Activated CD8-positive, alpha-beta memory T cell treated with anti-CD3 and anti-CD28 coated beads for 24 hours (primary cell): ENCODE measurements at regions not wholly inside any gene's neighbourhood (a gene's known extent, or its start where the extent isn't known, plus 50 kb on each side); places are given as distances from the start of the nearest gene placed in this dataset.

Experiments
- DNase-seq: peaks from one replicate; pipeline ENCODE4 v3.0.0-alpha.2; 2020

GRCh38 chr6:12426121-12426520, 136.0 kb downstream of the EDN1 start:
- no peak for DNase-seq

GRCh38 chr6:12431023-12431422, 140.9 kb downstream of the EDN1 start:
- DNase-seq = no peak

- no peak for DNase-seq
Observed at GRCh38 chr6:12436224-12436623, 146.1 kb downstream of the EDN1 start.

- DNase-seq = no peak
Observed at GRCh38 chr6:12436683-12437082, 146.5 kb downstream of the EDN1 start.

- no peak for DNase-seq
Observed at GRCh38 chr6:12439296-12439695, 149.1 kb downstream of the EDN1 start.

- no peak for DNase-seq
Observed at GRCh38 chr6:12440981-12441380, 150.8 kb downstream of the EDN1 start.

- DNase-seq = no peak
Observed at GRCh38 chr6:12442455-12442854, 152.3 kb downstream of the EDN1 start.

- no peak for DNase-seq
Observed at GRCh38 chr6:12446394-12446793, 156.2 kb downstream of the EDN1 start.

GRCh38 chr6:12449447-12449846, 159.3 kb downstream of the EDN1 start:
- no peak for DNase-seq

GRCh38 chr6:12450467-12450866, 160.3 kb downstream of the EDN1 start:
- DNase-seq = no peak

GRCh38 chr6:12456343-12456742, 166.2 kb downstream of the EDN1 start:
- no peak for DNase-seq

- DNase-seq = no peak
Observed at GRCh38 chr6:12457094-12457493, 166.9 kb downstream of the EDN1 start.

- no peak for DNase-seq
Observed at GRCh38 chr6:12458558-12458957, 168.4 kb downstream of the EDN1 start.

GRCh38 chr6:12459945-12460661, 169.9 kb downstream of the EDN1 start:
- no peak for DNase-seq

- DNase-seq = no peak
Observed at GRCh38 chr6:12467706-12468670, 177.8 kb downstream of the EDN1 start.

GRCh38 chr6:12472601-12473038, 182.5 kb downstream of the EDN1 start:
- no peak for DNase-seq

- DNase-seq = no peak
Observed at GRCh38 chr6:12473494-12473893, 183.3 kb downstream of the EDN1 start.

GRCh38 chr6:12474167-12475140, 184.3 kb downstream of the EDN1 start:
- DNase-seq = no peak

- DNase-seq = no peak
Observed at GRCh38 chr6:12476484-12476883, 186.3 kb downstream of the EDN1 start.

- DNase-seq = no peak
Observed at GRCh38 chr6:12477616-12478015, 187.5 kb downstream of the EDN1 start.

- no peak for DNase-seq
Observed at GRCh38 chr6:12478921-12479320, 188.8 kb downstream of the EDN1 start.

GRCh38 chr6:12479451-12479850, 189.3 kb downstream of the EDN1 start:
- DNase-seq = no peak

GRCh38 chr6:12479881-12480280, 189.7 kb downstream of the EDN1 start:
- DNase-seq = no peak
